T47D (cell line): ENCODE measurements at regions not wholly inside any gene's neighbourhood (a gene's known extent, or its start where the extent isn't known, plus 50 kb on each side); places are given as distances from the start of the nearest gene placed in this dataset.
"Not testable (repeated sequence)": the region's sequence is repeated elsewhere in the genome, so short reads cannot be mapped to it uniquely, and the experiment has no call there.

Experiments used
- DNase-seq, 2 experiments: peaks; one replicate each; pipeline versions ENCODE4 v3.0.0 to v3.0.0-alpha.2; 2011 to 2012; ENCODE audit warnings: low read depth in 1 of 2, low spot score in 1 of 2
- JUND ChIP-seq: IDR thresholded peaks from 2 replicates; pipeline ENCODE4 v1.6.1; 2012; ENCODE audit warnings: low read depth
- in situ Hi-C: cut with HindIII; loops from 2 replicates; pipeline ENCODE4 v1.10.0; 2016; ENCODE audit warnings: low sequenced_read_pairs, low pct_unique_long_range_greater_than_20kb

DNA sequence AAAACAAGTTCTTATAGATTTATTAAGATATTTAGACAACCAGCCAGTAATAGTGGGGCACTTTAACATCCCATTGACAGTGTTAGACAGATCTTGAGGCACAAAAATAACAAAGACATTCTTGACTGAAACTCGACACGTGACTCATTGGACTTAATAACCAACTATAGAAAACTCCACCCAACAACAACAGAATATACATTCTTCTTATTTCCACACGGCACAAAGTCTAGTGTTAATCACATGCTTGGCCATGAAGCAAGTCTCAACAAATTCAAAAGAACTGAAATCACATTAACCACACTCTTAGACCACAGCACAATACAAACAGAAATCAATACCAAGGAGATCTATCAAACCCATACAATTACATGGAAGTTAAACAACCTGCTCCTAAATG, 138.1 kb downstream of the ARL5B start:
- in situ Hi-C loops = no loop called here
- DNase-seq = no peak
- TF ChIP-seq JUND = no peak

DNA sequence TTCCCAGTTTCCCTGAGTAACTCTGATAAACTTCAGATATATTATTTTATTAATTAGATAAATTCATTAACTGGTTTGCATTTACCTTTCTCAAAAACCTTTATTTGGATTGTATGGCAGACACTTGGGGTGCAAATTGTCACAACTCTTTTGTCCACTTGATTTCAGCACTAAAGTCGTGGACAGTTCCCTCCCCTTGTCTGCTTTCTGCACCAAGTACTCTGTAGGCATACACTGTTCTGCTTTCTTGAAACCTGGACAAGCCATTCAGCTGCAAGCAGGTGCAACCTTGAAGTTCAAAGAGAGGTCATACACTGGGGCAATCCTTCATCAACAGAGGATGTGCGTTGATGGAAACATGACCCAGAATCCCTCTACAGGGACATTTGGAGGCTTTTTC, 162.9 kb downstream of the ARL5B start:
- in situ Hi-C loops = no loop called here
- TF ChIP-seq JUND = no peak
- peak; percentile 9 to 66 for DNase-seq

DNA sequence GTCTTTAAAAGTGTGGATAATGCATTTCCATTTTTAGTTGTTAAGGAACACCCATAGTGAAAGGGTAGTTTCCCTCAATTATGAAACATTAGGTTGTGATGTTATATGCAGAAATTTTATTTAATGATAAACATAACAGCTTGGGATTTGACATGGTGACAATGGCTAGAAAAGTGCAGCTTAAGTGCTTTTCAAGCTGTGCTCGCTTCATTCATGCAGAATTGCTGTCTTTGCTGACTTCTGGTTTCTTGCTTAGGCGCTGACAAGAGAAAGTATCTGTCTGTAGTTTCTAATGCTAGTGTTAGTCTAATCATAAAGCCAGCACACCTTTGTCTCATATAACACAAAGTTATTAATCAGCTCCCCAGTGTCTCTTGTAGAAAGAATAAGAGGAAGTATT, 170.0 kb downstream of the ARL5B start:
- in situ Hi-C loops = no loop called here
- DNase-seq = no peak
- TF ChIP-seq JUND = no peak

DNA sequence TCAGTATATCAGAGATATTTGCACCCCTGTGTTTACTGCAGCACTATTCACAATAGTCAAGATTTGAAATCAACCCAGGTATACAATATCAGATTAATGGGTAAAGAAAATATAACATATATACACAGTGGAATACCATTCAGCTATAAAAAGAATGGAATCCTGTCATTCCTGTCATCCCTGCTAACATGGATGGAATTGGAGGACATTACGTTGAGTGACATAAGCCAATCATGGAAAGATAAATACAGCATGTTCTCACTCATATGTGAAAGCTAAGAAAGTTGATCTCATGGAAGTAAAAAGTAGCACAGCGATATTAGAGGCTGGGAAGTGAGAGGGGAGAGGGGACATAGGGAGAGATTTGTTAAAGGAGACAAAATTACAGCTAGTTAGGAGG, 171.0 kb downstream of the ARL5B start:
- DNase-seq = peak in 1 of 2 experiments; percentile 1
- no peak for TF ChIP-seq JUND
- in situ Hi-C loops = no loop called here

DNA sequence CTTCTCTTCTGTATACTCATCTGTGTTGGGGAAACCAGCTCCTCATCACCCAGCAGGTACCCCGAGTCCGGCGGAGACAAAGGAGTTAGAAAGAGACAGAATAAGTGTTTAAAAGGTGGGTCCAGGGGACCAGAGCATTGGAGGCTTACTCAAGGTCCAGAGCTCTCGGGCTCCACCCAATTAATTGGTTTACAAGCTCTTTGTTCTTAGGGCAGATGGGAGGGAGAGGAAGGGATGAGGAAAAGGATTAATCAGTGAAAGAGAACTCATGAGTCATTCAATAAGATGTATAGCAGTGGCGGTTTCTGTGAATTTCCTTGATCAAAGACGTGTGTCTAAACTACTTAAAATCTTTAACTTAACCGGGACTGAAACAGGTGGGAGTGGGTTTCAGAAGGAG, 192.0 kb upstream of the MALRD1 start:
- in situ Hi-C loops, DNase-seq: not testable (repeated sequence)

DNA sequence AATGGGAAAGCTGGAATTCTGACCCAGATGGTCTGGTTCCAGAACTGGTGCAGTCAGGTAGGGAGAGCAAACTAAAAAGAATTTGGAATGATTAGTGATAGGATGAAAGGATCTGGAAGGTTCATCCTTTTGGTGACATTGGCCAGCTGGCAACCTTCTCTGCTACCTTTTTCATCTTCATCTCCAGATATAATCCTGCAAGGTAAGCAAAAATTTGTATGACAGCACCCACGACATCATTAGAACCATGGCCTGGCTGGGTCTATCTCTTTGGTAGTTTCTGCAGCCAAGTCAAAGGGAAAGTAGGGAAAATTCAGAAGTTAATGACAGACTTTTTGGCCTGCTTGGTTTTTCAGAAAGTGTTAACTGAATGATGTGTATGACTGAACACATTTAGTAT, 188.9 kb upstream of the MALRD1 start:
- DNase-seq = no peak
- TF ChIP-seq JUND = no peak
- in situ Hi-C loops = no loop called here

DNA sequence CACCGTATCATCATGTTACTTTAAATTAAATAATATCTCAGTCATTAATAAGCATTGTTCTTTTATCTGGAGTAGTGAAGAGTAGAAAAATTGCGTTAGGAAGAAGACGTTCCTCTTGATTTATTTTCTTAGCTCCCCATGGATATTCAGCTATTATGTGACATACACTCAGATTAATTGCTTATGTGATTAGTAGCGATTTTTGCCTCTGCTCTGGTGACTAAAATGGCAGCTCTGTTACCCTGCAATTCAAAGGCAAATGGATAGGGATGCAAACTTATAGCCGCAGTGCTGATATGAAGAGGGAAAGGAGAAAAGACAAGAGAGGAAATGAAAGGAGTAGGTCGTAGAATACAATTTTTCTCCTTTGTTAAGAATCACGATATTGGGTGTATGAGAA, 188.4 kb upstream of the MALRD1 start:
- in situ Hi-C loops = no loop called here
- no peak for TF ChIP-seq JUND
- DNase-seq = no peak

DNA sequence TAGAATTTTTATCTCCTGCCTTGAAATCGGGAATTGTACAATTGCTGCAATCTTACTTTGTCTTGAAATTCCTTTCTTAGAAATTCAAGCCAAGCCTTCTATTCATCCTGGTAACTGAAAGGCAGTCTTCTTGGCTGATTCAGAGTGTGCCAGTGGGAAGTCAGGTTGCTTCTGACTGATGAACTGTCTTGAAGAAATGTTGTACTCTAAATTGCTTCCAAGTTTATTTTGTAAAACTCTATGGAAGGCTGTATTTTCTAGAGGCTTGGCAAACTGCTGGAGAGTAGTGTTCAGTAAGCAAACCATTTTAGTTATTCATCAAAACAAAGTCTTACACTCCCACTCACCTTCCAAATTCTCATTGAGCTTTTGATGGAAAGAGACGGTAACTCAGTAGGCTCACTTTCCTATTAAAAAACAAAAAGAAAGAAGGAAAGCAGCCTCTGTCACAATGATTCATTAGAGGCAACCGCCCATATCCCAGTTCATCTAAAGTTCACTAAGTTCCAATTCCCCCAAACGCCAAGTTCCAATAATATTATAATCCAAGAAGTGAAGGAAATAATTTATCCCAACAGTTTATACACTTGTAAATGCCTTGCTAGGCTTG, 187.9 kb upstream of the MALRD1 start:
- TF ChIP-seq JUND = no peak
- in situ Hi-C loops = no loop called here
- no peak for DNase-seq

DNA sequence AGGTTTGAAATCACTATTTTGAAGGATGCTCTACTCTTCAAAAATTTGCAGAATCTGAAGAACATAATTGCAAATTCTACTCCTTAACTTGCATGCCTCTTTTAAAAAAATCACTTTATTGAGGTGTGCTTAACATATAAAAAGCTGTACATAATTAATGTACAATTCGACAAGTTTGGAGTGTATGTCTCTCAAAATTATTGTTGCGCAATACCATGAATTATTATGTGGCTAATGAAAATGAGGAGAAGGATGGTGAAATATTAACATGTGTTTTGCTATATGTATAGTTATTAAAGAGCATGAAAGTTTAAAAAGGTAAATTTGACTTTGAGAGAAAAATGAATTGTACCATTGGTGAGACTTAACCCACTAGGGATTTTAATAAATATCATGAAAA, 187.2 kb upstream of the MALRD1 start:
- TF ChIP-seq JUND = no peak
- DNase-seq = no peak
- in situ Hi-C loops = no loop called here

DNA sequence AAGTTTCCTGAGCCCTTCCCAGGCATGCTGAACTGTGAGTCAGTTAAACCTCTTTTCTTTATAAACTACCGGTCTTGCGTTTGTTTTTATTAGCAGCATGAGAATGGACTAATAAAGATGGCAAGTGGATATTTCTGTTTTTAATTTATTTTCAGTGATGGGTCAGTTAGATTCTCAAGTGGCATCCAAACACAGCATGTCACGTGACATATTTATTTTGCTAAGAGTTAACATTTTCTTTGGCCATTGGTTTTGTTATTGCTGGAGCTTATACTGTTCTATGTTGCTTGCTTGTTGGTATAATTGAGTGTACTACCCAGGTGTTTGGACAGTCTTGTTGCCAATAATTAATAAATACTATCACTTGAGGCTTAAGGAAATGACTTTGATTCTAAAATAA, 181.7 kb upstream of the MALRD1 start:
- no peak for DNase-seq
- in situ Hi-C loops = no loop called here
- no peak for TF ChIP-seq JUND

DNA sequence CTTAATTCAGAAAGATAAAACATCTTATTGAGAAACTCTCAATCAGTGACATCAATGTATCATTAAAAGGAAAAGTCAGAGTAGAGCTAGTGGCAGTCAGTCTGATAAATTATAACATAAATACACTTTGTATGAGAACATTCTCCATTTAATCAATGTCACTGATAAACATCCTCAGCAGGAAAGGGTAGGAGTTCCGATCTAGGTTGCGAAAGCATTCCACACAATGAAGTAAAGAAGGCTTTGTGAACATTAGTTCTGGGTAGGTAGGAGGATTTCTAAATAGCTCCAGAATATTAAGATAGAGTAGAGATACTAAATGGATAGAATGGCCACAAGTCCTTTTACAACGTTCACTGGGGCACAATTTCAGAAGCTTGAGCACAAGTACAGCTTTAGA, 179.7 kb upstream of the MALRD1 start:
- no peak for TF ChIP-seq JUND
- no peak for DNase-seq
- in situ Hi-C loops = no loop called here

DNA sequence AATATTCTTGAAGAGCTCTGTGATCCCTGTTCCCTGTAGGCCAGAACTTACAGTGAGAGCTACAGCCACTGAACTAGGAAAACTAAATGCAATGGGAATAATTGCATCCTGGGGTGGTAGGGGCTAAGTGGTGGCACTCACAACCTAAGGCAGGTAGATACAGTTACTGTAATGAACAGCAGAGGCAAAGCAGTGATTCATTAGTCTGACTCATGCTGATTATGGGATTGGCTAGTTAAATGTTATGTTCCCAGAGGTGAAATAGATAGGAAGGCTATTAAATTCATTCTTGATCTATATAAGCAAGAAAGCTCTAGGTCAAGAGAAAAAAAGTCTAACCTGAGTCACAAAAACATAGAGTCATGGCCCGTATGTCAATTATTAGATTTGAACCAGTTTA, 173.1 kb upstream of the MALRD1 start:
- DNase-seq = no peak
- TF ChIP-seq JUND = no peak
- in situ Hi-C loops = no loop called here

DNA sequence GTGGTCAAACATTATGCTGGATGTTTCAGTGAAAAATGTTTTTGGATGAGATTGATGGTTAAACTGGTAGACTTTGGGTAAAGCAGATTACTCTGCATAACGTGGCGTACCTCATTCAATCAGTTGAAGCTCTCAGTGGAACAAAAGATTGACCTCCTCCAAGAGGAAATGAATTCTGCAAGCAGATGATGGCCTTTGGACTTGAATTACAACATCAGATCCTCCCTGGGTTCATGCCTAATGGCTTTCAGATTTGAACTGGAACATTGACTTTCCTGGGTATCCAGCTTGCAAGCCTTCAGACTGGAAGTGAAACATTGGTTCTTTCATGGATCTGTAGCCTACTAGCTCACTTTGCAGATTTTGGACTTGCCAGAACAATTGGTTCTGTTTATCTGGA, 169.3 kb upstream of the MALRD1 start:
- TF ChIP-seq JUND = no peak
- in situ Hi-C loops = no loop called here
- DNase-seq = no peak

DNA sequence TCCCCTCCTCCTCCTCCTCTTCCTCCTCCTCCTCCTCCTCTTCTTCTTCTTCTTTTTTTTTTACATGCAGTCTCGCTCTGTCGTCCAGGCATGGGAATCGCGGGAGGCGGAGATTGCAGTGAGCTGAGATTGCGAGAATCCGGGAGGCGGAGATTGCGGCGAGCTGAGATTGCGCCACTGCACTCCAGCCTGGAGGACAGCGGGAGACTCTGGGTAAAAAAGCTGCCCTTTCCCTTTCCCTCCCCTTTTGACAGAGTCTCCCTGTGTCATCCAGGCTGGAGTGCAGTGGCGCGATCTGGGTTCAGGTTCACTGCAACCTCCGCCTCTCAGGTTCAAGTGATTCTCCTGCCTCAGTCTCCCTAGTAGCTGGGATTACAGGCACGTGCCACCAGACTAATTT, 168.1 kb upstream of the MALRD1 start:
- no peak for TF ChIP-seq JUND
- DNase-seq = no peak
- in situ Hi-C loops = no loop called here
